H1 (cell line): ENCODE measurements at regions not wholly inside any gene's neighbourhood (a gene's known extent, or its start where the extent isn't known, plus 50 kb on each side); places are given as distances from the start of the nearest gene placed in this dataset.
"Not testable (repeated sequence)": the region's sequence is repeated elsewhere in the genome, so short reads cannot be mapped to it uniquely, and the experiment has no call there.

Experiments
- CTCF ChIA-PET: fragments of 300-600 bp; sonication (Branson Sonifier 250); formaldehyde crosslinking; loops from one replicate; lab custom pipeline; 2021; ENCODE audit not compliant: partially characterized antibody; lab: Charles Lee
- POLR2A ChIA-PET: fragments of 300-600 bp; sonication (Branson Sonifier 250); formaldehyde crosslinking; loops from one replicate; lab custom pipeline; 2021; ENCODE audit warnings: inconsistent platforms; ENCODE audit not compliant: partially characterized antibody; lab: Charles Lee
- DNase-seq, 2 experiments: peaks; one replicate each; pipeline versions ENCODE4 v3.0.0 to v3.0.0-alpha.2; 2010 to 2022; ENCODE audit warnings: low spot score in 2 of 2, low read depth in 1 of 2, mixed read lengths in 1 of 2
- FAIRE-seq: peaks from 2 replicates; lab custom pipeline; 2011; peaks lifted over from hg19 to GRCh38; lab: Jason Lieb, UNC
- H2AFZ ChIP-seq: 2 replicates; pipeline ENCODE4 v1.8.1; 2012; ENCODE audit warnings: low read length, inconsistent platforms
- H2AK5ac ChIP-seq: 2 replicates; pipeline ENCODE4 v1.6.1; 2013; ENCODE audit warnings: low read depth, low read length
- H2BK120ac ChIP-seq: replicated peaks from 2 replicates; pipeline ENCODE3; 2013; ENCODE audit warnings: low read depth, low read length, inconsistent platforms
- H2BK12ac ChIP-seq: 2 replicates; pipeline ENCODE4 v1.6.1; 2013; ENCODE audit warnings: low read depth, low read length
- H2BK15ac ChIP-seq: 2 replicates; pipeline ENCODE4 v1.6.1; 2013; ENCODE audit warnings: low read length
- H2BK20ac ChIP-seq: 2 replicates; pipeline ENCODE4 v1.6.1; 2013; ENCODE audit warnings: low read length
- H2BK5ac ChIP-seq: 2 replicates; pipeline ENCODE4 v1.6.1; 2013; ENCODE audit warnings: low read depth, low read length
- H3K14ac ChIP-seq: 2 replicates; pipeline ENCODE4 v1.6.1; 2013; ENCODE audit warnings: inconsistent platforms; ENCODE audit not compliant: insufficient read length
- H3K18ac ChIP-seq: 2 replicates; pipeline ENCODE4 v1.6.1; 2013; ENCODE audit warnings: low read length; ENCODE audit errors: extremely low read depth
- H3K23ac ChIP-seq: 2 replicates; pipeline ENCODE4 v1.6.1; 2013; ENCODE audit warnings: inconsistent platforms; ENCODE audit not compliant: insufficient read length
- H3K23me2 ChIP-seq: 2 replicates; pipeline ENCODE4 v1.6.1; 2013; ENCODE audit warnings: low read depth, low read length
- H3K27ac ChIP-seq: 2 replicates; pipeline ENCODE4 v1.6.1; 2011; ENCODE audit warnings: low read depth, low read length, inconsistent platforms
- H3K27me3 ChIP-seq, 4 experiments: replicated peaks in 1 of 4; 1 replicate in 1 of 4; 2 replicates in 3 of 4; pipeline versions ENCODE4 v1.6.1 to v1.8.1; 2011 to 2013; ENCODE audit warnings: low read length in 3 of 4, mild to moderate bottlenecking in 3 of 4, inconsistent platforms in 2 of 4, mixed read lengths in 2 of 4, moderate library complexity in 1 of 4; ENCODE audit not compliant: control insufficient read depth in 3 of 4, insufficient read depth in 3 of 4; ENCODE audit errors: extremely low read depth in 1 of 4
- H3K36me3 ChIP-seq, 4 experiments: 2 replicates each; pipeline versions ENCODE4 v1.6.1 to v1.8.1; 2011 to 2013; ENCODE audit warnings: mild to moderate bottlenecking in 4 of 4, low read length in 3 of 4, moderate library complexity in 2 of 4, control low read depth in 1 of 4, inconsistent platforms in 1 of 4; ENCODE audit not compliant: insufficient read depth in 4 of 4, control insufficient read depth in 2 of 4
- H3K4ac ChIP-seq: replicated peaks from 2 replicates; pipeline ENCODE3; 2013; ENCODE audit warnings: low read length, low read depth, mixed read lengths, inconsistent platforms; ENCODE audit not compliant: insufficient read length
- H3K4me1 ChIP-seq, 4 experiments: replicated peaks in 1 of 4; 1 replicate in 1 of 4; 2 replicates in 3 of 4; pipeline versions ENCODE4 v1.6.1 to v1.8.1; 2011 to 2013; ENCODE audit warnings: low read length in 3 of 4, inconsistent platforms in 2 of 4, mixed read lengths in 1 of 4; ENCODE audit not compliant: insufficient read depth in 4 of 4, control insufficient read depth in 3 of 4
- H3K4me2 ChIP-seq, 2 experiments: 2 replicates each; pipeline versions ENCODE4 v1.6.1 to v1.8.1; 2011 to 2013; ENCODE audit warnings: low read depth in 2 of 2, low read length in 2 of 2, control low read depth in 1 of 2, inconsistent platforms in 1 of 2, mild to moderate bottlenecking in 1 of 2; ENCODE audit not compliant: insufficient read depth in 1 of 2
- H3K4me3 ChIP-seq, 4 experiments: fragments of 200-600, 300-600 bp in 1 of 4; sonication (generic), shearing (Covaris generic), sonication (Bioruptor Twin) in 1 of 4; 2 replicates each; pipeline versions ENCODE4 v1.5.1 to v1.8.1; 2011 to 2016; ENCODE audit warnings: low read length in 4 of 4, low read depth in 3 of 4, control low read depth in 2 of 4, inconsistent platforms in 2 of 4, mild to moderate bottlenecking in 2 of 4, mixed read lengths in 1 of 4, moderate library complexity in 1 of 4; ENCODE audit not compliant: insufficient read depth in 2 of 4; ENCODE audit errors: extremely low read depth in 1 of 4
- H3K56ac ChIP-seq: replicated peaks from 2 replicates; pipeline ENCODE3; 2013; ENCODE audit warnings: low read depth, mild to moderate bottlenecking, mixed read lengths, low read length, inconsistent platforms; ENCODE audit not compliant: insufficient read length
- H3K79me1 ChIP-seq: 2 replicates; pipeline ENCODE4 v1.6.1; 2013; ENCODE audit warnings: low read depth, low read length, control low read depth
- H3K79me2 ChIP-seq, 2 experiments: 2 replicates each; pipeline versions ENCODE4 v1.6.1 to v1.8.1; 2012 to 2013; ENCODE audit warnings: low read length in 2 of 2, mild to moderate bottlenecking in 2 of 2, inconsistent platforms in 1 of 2; ENCODE audit not compliant: insufficient read depth in 2 of 2, control insufficient read depth in 1 of 2
- H3K9ac ChIP-seq, 4 experiments: replicated peaks in 1 of 4; 1 replicate in 1 of 4; 2 replicates in 3 of 4; pipeline versions ENCODE4 v1.6.1 to v1.8.1; 2011 to 2013; ENCODE audit warnings: low read depth in 3 of 4, low read length in 3 of 4, control low read depth in 2 of 4, mild to moderate bottlenecking in 2 of 4, moderate library complexity in 2 of 4, inconsistent platforms in 1 of 4; ENCODE audit errors: extremely low read depth in 1 of 4
- H3K9me3 ChIP-seq, 2 experiments: 2 replicates each; pipeline versions ENCODE4 v1.6.1 to v1.8.1; 2012 to 2013; ENCODE audit warnings: mild to moderate bottlenecking in 2 of 2, moderate library complexity in 2 of 2, control low read depth in 1 of 2, inconsistent platforms in 1 of 2, low read depth in 1 of 2, low read length in 1 of 2, mixed read lengths in 1 of 2; ENCODE audit not compliant: insufficient read depth in 2 of 2
- H4K20me1 ChIP-seq, 2 experiments: replicated peaks in 1 of 2; 2 replicates each; pipeline versions ENCODE3 to v1.8.1; 2011 to 2013; ENCODE audit warnings: inconsistent platforms in 2 of 2, low read length in 2 of 2, mild to moderate bottlenecking in 1 of 2; ENCODE audit not compliant: insufficient read depth in 2 of 2, control insufficient read depth in 1 of 2
- H4K5ac ChIP-seq: 2 replicates; pipeline ENCODE4 v1.6.1; 2013; ENCODE audit warnings: low read length, low read depth, mixed read lengths, inconsistent platforms; ENCODE audit not compliant: insufficient read length
- H4K8ac ChIP-seq: 2 replicates; pipeline ENCODE4 v1.8.0; 2013; ENCODE audit warnings: mild to moderate bottlenecking, moderate library complexity, low read length, inconsistent platforms; ENCODE audit not compliant: insufficient read depth; ENCODE audit errors: extremely low read depth
- H4K91ac ChIP-seq: replicated peaks from 2 replicates; pipeline ENCODE3; 2013; ENCODE audit warnings: low read length, mixed read lengths, inconsistent platforms; ENCODE audit not compliant: insufficient read length
- WGBS, 2 experiments: shearing (Covaris generic) in 1 of 2; methylation state at CpG; one replicate each; pipeline versions ENCODE4 v1.1.6 to v1.1.7; 2013 to 2015; ENCODE audit warnings: low lambda C conversion rate in 2 of 2, mixed read lengths in 2 of 2, inconsistent platforms in 1 of 2, low coverage in 1 of 2, missing lambda C conversion rate in 1 of 2; ENCODE audit not compliant: insufficient replicate concordance in 2 of 2, insufficient coverage in 1 of 2, insufficient read length in 1 of 2; ENCODE audit errors: extremely low coverage in 1 of 2, missing lambda C conversion rate in 1 of 2; 5-methylcytosine and 5-hydroxymethylcytosine counted together

DNA sequence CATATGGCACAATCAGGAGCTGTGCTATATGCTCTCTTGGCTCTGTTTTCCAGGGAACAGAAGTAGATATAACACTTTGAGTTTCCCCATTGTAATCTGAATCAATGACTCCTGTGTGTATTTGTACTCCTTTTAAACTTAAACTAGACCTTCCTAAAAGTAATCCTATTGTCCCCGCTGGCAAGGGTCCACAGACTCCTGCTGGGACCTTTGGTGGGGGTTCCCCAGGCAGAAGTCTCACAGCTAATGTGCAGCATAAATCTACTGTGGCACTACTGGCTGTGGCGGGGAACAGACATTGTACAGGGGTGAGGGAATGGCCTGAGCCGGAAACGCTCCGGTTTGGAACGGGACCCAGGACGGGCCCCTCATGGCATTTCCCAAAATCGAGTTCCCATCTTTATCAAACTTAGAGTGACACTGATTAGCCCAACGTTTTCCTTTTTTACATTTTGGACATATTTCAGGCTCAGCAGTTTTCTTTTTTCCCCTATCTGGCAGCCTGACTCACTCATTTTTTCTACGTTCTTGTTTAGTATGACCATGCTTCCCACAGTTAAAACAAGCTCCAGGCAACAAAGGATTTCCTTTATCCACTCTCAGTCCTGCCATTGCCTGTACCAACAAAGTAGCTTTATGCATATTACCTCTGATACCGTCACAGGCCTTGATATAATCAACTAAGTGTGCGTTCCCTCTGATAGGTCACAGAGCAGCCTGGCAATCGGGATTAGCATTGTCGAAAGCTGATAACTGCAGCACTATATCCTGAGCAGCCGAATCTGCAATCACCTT, 59.5 kb upstream of the LPCAT1 start:
- not testable (repeated sequence) for DNase-seq, H2AK5ac ChIP-seq, H4K5ac ChIP-seq, H3K18ac ChIP-seq, H3K23me2 ChIP-seq, H4K20me1 ChIP-seq, H3K14ac ChIP-seq, H3K4me1 ChIP-seq, H2BK12ac ChIP-seq, H3K27me3 ChIP-seq, FAIRE-seq, H3K56ac ChIP-seq, H4K8ac ChIP-seq, H2BK120ac ChIP-seq, H2AFZ ChIP-seq, H2BK5ac ChIP-seq, H2BK20ac ChIP-seq, H3K4me2 ChIP-seq, H3K4me3 ChIP-seq, H2BK15ac ChIP-seq, H3K23ac ChIP-seq, H3K79me1 ChIP-seq, H3K79me2 ChIP-seq, H3K27ac ChIP-seq, H3K4ac ChIP-seq, H3K9ac ChIP-seq, H4K91ac ChIP-seq
- POLR2A ChIA-PET, result interaction anchor here (1.6 kb wide), 1 partner anchor 12 kb away, joined by 5 read pairs; no protein-coding TSS in a partner anchor
- CTCF ChIA-PET, result interaction anchor here (0.8 to 1.1 kb wide), 3 partner anchors 62 to 532 kb away, joined by 3 to 4 read pairs (median 3); no protein-coding TSS in a partner anchor
- 89% methylated on average over 15 of the region's 15 CpGs; no CpG with 5 or more reads in 1 of the 2 experiments for WGBS, 2 experiments
- Histone ChIP-seq H3K36me3 (peaks cover 7 to 51% (median 31%) of the 10 kb centered on the region in 4 experiments; a peak in 7 of 8 replicates), H3K9me3 (peaks cover 8 to 23% of the 10 kb centered on the region in 2 experiments; a peak in 3 of 4 replicates)
